HAP-1 (cell line): ENCODE measurements at regions not wholly inside any gene's neighbourhood (a gene's known extent, or its start where the extent isn't known, plus 50 kb on each side); places are given as distances from the start of the nearest gene placed in this dataset.

Experiments
- DNase-seq, 2 experiments: peaks; one replicate each; pipeline ENCODE4 v3.0.0-alpha.2; 2016 to 2020; ENCODE audit warnings: low spot score in 2 of 2
- H3K27me3 ChIP-seq: fragments of 250-450 bp; sonication (Bioruptor Pico); 2 replicates; pipeline ENCODE4 v1.5.1; 2020; ENCODE audit warnings: low read depth, mild to moderate bottlenecking, moderate library complexity
- H3K36me3 ChIP-seq: fragments of 250-450 bp; sonication (Bioruptor Pico); replicated peaks from 2 replicates; pipeline ENCODE4 v1.5.1; 2020; ENCODE audit warnings: mild to moderate bottlenecking
- H3K4me1 ChIP-seq: fragments of 250-450 bp; sonication (Bioruptor Pico); 2 replicates; pipeline ENCODE4 v1.5.1; 2020; ENCODE audit warnings: mild to moderate bottlenecking
- H3K4me3 ChIP-seq: fragments of 250-450 bp; sonication (Bioruptor Pico); 2 replicates; pipeline ENCODE4 v1.5.1; 2020; ENCODE audit warnings: mild to moderate bottlenecking, moderate library complexity
- H3K9me3 ChIP-seq: fragments of 250-450 bp; sonication (Bioruptor Pico); 2 replicates; pipeline ENCODE4 v1.5.1; 2020; ENCODE audit warnings: mild to moderate bottlenecking, moderate library complexity
- in situ Hi-C: fragments of 300-500 bp; cut with MboI; formaldehyde crosslinking; loops from 3 replicates; pipeline ENCODE4 v1.14.3; 2020; ENCODE audit warnings: low sequenced_read_pairs, inconsistent platforms, mixed read lengths

DNA sequence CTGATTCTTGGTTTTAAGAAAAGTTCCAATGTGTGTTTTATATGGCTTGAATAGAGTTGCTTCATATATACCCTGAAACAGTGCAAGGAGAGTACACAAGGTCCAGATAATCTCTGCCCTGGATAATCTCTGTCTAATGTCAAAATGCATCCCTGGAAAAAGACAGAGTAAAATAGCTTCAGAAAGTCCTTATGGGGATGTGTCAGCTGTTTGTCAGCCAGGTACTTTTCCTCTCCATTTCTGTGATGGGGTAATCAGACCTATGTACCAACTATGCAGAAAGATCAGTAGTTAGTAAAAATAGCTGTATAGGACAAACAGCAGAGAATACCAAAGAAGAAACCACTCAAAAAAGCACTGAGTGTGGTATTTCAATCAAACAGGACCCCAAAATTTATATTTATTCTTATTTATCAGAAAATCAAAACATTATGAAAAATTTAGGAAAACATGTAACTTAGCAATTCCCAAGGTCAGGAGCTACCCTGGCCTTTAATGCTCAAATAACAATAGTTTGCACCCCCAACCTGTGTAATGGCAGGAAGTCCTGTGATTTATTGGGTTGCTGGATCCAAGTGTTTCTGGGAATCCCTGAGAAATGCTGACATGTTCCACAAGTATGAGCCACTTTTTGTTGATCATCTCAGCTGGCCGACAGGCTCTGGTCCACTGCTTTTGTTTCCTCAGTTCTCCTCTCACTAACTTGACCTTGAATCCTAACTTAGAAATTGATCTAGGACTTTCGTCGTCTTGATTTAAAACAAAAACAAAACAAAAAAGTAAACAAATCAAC is 69.6 kb downstream of the MDH1 start:
- no peak for DNase-seq
- no peaks in the 10 kb centered on the region for H3K27me3 ChIP-seq
- H3K9me3 ChIP-seq, result no peaks in the 10 kb centered on the region
- H3K36me3 ChIP-seq, result no peaks in the 10 kb centered on the region
- no peak overlapping the region for H3K4me3 ChIP-seq
- no peaks in the 10 kb centered on the region for H3K4me1 ChIP-seq
- in situ Hi-C loops, result no loop called here

DNA sequence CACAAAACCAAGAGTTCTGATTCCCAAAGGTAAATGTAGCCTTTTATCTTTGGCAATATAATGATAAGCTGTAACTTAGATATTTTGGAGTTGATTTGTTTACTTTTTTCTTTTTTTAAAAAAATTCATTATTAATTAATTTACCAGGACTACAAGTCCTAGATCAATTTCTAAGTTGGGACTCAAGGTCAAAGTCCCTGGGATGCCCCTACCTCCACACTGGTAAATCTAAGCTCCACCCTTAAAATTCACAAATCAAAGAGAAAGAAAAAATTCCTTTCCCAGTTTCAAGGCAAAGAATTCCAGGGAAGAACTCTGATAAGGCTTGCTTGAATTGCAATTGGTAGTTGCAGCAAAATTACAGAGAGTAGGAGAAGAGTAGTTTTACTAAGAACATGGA is 71.3 kb downstream of the MDH1 start:
- Histone ChIP-seq H3K4me3 (no peak overlapping the region), H3K27me3 (no peaks in the 10 kb centered on the region), H3K9me3 (no peaks in the 10 kb centered on the region), H3K4me1 (no peaks in the 10 kb centered on the region), H3K36me3 (no peaks in the 10 kb centered on the region)
- in situ Hi-C loops, result no loop called here
- no peak for DNase-seq

DNA sequence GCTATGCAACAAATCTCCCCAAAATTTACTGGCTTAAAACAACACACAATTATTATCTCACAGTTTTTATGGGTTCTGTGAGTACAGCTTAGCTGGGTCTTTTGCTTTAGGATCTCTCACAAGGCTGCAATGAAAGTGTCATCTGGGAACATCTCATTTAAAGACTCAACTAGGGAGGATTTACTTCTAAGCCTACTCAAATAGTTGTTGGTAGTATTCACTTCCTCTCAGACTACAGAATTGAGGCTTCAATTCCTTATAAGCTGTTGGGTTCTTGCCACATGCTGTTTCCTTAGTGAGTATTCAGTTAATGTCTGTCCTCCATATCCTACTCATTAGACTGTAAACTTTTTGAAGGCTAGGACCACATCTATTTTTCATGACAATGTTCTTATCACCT is 72.3 kb downstream of the MDH1 start:
- H3K4me3 ChIP-seq, result no peak overlapping the region
- in situ Hi-C loops, result no loop called here
- H3K27me3 ChIP-seq, result no peaks in the 10 kb centered on the region
- H3K36me3 ChIP-seq, result no peaks in the 10 kb centered on the region
- no peaks in the 10 kb centered on the region for H3K9me3 ChIP-seq
- DNase-seq, result no peak
- H3K4me1 ChIP-seq, result no peaks in the 10 kb centered on the region

DNA sequence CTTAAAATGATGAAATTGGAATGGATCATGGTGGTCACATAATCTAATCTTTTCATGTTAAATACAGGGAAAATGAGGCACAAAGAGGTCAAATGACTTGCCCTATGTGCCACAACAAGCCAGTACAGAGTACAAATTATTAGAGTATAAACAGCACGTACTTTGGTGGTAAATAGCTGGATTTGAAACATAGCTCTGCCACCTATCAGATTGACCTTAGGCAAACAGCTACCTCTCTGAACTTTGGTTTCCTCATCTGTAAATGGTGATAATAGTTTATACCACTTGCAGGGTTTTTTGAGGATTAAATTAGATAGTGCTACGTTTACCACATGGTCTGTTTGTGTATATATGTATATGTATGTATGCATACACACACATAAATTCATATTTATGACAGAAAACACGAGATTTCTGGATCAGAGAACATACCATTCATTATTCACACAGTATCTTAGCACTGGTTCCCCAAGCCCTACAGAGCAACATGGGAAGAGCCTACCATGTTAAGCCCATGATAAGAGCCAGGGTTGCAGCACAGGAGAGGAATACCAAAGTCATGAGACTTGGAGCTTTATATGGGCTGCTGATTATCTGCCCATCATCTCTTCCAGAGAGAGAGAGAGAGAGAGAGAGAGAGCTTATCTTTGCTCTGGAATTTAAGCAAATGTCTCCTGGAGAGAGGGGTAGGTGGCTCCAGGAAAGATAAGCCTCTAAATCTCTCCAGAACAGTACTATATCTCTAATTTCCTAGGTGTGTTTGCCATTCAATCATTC is 73.5 kb downstream of the MDH1 start:
- no peaks in the 10 kb centered on the region for H3K27me3 ChIP-seq
- DNase-seq, result no peak
- peaks cover under 1% of the 10 kb centered on the region for H3K4me1 ChIP-seq
- H3K9me3 ChIP-seq, result no peaks in the 10 kb centered on the region
- in situ Hi-C loops, result no loop called here
- H3K36me3 ChIP-seq, result no peaks in the 10 kb centered on the region
- no peak overlapping the region for H3K4me3 ChIP-seq

DNA sequence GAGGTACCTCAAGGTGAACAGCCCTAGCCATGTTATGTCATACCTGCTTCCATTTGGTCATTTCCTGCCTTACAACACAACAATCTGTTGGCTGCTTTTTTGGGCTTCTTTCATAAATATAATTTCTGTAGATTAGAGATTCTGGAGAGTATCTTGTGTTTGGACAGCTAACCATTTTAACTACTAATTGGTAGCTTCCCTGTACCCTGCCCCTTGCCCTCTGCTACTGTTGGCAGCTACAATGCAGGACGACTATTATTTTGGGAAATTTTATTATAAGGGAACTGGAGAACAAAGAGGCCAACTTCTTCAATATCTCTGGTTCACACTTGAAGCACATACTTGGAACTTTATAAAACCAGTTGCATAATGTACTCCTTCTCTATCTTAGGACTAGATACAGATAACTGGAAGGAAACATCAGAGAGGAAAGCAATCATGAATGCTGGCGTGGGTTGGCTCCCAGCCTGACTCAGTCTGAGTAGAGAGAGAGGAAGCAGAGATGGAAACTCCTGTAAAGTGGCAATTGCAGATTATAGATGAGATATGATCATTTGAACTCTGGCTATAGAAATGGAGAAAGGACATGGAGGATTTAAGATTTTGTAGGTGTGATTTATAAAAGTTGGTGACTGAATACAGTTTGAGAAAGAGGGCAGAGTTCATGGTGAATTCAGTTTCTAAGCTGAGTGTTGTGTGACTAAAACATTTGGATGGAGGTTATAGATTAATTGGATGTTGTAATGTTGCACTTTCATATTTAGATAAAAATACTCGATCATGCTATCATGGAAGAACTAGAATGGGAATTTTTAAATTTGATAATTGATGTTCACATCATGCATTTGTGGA is 74.5 kb downstream of the MDH1 start:
- Histone ChIP-seq H3K36me3 (no peaks in the 10 kb centered on the region), H3K4me1 (peaks cover 11% of the 10 kb centered on the region), H3K27me3 (no peaks in the 10 kb centered on the region), H3K4me3 (no peak overlapping the region), H3K9me3 (no peaks in the 10 kb centered on the region)
- in situ Hi-C loops, result no loop called here
- DNase-seq, result no peak

DNA sequence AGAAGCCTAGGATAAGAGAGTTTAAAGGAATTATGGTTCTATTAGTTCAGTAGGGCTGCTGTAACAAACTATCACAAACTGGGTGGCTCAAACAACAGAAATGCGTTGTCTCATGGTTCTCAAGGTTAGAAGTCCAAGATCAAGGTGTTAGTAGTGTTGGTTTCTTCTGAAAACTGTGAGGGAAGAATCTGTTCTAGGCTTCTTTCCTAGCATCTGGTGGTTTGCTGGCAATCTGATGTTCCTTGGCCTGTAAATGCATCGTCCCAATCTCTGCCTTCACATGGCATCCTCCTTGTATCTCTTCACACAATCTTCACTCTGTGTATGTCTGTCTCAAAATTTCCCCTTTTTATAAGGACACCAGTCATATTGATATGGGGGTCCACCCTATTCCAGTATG is 76.3 kb downstream of the MDH1 start:
- in situ Hi-C loops, result no loop called here

DNA sequence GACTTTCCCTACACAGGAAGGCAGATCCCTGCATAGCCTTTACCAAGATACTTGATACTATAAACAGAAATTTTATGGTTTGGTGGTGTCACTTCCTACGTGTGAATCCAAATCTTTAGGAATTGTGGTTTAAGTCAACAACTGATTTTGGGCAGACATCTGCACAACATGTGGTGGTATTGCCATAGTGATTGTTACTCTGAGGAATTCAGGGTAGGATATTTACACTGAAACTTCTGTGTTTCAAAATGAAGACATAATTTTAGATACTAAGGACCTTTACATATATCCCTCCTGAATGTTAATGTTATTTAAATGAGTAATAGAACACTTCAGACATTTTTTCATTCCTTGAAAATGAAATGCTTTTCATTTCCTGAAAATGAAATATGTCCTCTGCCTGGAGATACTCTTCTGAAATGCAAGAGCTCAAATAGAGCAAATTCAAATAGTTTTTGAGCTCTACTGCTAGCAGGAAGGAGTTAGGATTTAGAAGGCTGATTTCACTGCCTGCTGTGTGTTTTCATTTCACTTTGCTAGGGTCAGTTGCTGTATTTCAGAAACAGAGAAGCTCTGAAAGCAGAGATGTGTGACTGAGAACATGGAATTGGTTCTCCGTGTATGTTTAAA is 77.2 kb downstream of the MDH1 start:
- Histone ChIP-seq H3K4me1 (peaks cover 19% of the 10 kb centered on the region), H3K36me3 (no peaks in the 10 kb centered on the region), H3K27me3 (no peaks in the 10 kb centered on the region), H3K9me3 (no peaks in the 10 kb centered on the region), H3K4me3 (no peak overlapping the region)
- in situ Hi-C loops, result no loop called here
- DNase-seq, result no peak

More for the DNA sequence above, 76.3 kb downstream of the MDH1 start:
- H3K36me3 ChIP-seq, result no peaks in the 10 kb centered on the region
- no peak for DNase-seq
- peaks cover 19% of the 10 kb centered on the region for H3K4me1 ChIP-seq
- no peaks in the 10 kb centered on the region for H3K27me3 ChIP-seq
- H3K9me3 ChIP-seq, result no peaks in the 10 kb centered on the region
- H3K4me3 ChIP-seq, result no peak overlapping the region

DNA sequence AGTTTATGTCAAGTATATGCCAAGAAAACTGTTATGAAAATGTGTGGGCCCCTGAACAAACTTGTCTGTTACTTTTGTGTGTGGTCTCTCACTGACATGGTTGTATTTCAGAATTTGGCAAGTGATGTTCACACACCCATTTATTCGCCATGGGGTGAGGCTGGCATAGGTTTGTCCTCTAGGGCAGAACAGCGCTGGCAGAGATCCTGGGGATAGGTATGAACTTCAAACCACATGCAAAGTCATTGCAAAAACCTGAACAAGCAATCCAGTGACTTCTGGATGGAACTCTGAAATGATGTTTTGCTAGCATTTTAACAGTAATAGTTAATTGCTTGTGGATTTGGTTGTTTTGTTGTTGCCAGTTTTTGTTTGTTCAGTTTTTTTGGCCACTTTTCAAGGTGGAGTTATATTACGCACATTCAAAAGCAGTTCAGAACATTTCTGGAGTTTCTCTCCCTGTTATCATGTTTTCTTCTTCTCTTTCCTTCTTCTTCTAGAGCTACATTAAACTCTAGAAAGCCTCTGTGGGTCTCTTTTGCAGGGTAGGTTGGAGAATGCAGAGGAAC is 78.5 kb downstream of the MDH1 start:
- H3K4me1 ChIP-seq, result peaks cover 19% of the 10 kb centered on the region
- in situ Hi-C loops, result no loop called here
- H3K9me3 ChIP-seq, result no peaks in the 10 kb centered on the region
- no peaks in the 10 kb centered on the region for H3K36me3 ChIP-seq
- H3K27me3 ChIP-seq, result no peaks in the 10 kb centered on the region
- no peak for DNase-seq
- H3K4me3 ChIP-seq, result no peak overlapping the region

DNA sequence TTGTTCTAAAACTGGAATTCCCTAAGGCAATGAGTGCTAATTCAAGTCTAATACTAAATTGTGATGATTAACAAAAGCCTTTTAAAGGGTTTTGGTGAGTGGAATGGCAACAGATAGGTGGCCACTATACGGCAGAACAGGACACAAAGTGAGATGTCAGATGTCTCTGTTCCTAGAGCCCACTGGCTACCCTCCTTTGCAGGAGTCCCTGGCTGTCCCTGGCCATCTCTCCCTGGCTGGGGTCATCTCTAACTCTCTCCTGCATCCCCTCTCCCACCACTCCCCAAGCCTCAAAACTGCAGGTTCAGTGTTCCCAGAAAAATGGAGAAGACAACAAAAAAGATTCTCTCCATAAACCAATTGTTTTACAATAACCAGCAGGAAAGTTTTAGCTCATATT is 79.2 kb downstream of the MDH1 start:
- peak; percentile 40 to 58 for DNase-seq
- in situ Hi-C loops, result no loop called here

DNA sequence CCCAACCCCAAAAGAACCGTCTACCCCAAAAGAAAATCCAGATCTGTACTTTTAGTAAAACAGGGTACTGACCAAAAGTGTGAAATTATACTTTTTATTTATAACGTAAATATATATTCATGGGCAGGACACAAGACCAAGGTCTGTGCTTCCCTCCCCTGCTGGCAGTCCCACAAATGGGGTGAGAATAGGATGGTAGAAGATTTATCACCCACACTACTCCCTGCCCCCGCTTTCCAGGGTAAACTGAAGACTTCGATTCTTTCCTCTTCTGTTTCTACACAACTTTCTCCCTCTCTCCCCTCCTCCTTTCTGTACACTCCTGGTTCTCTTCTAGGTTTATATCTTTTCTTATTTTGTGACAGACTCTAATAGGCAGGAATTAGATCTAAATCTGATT is 79.7 kb downstream of the MDH1 start:
- in situ Hi-C loops, result no loop called here
- Histone ChIP-seq H3K4me1 (peaks cover 19% of the 10 kb centered on the region), H3K36me3 (no peaks in the 10 kb centered on the region), H3K9me3 (no peaks in the 10 kb centered on the region), H3K27me3 (no peaks in the 10 kb centered on the region), H3K4me3 (no peak overlapping the region; the same call in 1 of the 2 replicates)
- peak; percentile 5 to 54 for DNase-seq

More for the DNA sequence above, 79.2 kb downstream of the MDH1 start:
- Histone ChIP-seq H3K9me3 (no peaks in the 10 kb centered on the region), H3K27me3 (no peaks in the 10 kb centered on the region), H3K4me1 (peaks cover 19% of the 10 kb centered on the region), H3K36me3 (no peaks in the 10 kb centered on the region), H3K4me3 (no peak overlapping the region)

DNA sequence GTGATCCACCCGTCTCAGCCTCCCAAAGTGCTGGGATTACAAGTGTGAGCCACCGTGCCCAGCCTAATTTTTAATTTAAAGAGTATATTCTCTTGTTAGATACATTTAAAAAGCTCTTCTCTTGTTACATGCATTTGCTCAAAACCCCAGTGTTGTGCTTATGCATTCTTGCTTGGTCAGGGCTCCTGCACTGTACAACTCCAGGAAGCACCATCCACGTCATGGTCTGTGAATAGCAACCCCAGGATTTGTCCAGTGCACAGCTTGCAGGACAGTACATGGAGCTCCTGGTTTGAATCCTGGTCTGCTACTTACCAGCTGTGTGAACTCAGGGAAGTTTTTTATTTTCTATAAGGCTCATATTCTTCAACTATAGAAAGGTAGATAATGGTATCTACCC is 80.8 kb downstream of the MDH1 start:
- peaks cover 19% of the 10 kb centered on the region for H3K4me1 ChIP-seq
- no peak for DNase-seq
- H3K36me3 ChIP-seq, result no peaks in the 10 kb centered on the region
- no peaks in the 10 kb centered on the region for H3K27me3 ChIP-seq
- H3K9me3 ChIP-seq, result no peaks in the 10 kb centered on the region
- in situ Hi-C loops, result no loop called here
- no peak overlapping the region for H3K4me3 ChIP-seq

DNA sequence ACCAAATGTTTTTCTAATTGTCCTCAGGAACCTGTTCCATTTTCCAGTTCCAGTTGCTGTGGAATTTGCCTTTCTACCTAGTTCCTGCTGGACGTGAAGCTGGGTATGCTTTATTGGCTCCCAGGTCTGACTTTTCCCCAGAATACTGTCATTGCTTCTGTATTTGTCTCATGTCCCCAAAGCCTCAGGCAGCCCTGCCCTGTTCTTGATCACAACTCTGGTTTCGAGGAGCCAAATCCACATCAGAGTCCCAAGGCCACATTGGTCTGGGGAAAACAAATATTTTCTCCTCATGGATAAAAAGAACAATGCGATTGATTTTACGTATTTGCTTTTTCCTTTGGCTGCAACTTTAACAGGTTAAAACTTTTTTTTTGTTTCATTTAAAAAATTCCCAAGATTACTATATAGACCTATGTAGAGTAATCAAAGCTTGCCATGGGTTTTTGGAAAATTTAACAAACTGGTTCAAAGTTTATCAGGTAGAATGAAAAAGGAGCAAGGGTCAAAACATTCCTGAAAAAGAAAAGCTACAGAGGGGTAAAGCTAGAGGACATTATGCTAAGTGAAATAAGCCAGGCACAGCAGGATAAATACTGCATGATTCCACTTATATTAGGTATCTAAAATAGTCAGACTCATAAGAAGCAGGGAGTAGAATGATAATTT is 85.2 kb downstream of the MDH1 start:
- in situ Hi-C loops, result no loop called here
- H3K36me3 ChIP-seq, result no peaks in the 10 kb centered on the region
- no peak overlapping the region for H3K4me3 ChIP-seq
- H3K9me3 ChIP-seq, result no peaks in the 10 kb centered on the region
- no peaks in the 10 kb centered on the region for H3K27me3 ChIP-seq
- peaks cover 1% of the 10 kb centered on the region for H3K4me1 ChIP-seq
- no peak for DNase-seq

DNA sequence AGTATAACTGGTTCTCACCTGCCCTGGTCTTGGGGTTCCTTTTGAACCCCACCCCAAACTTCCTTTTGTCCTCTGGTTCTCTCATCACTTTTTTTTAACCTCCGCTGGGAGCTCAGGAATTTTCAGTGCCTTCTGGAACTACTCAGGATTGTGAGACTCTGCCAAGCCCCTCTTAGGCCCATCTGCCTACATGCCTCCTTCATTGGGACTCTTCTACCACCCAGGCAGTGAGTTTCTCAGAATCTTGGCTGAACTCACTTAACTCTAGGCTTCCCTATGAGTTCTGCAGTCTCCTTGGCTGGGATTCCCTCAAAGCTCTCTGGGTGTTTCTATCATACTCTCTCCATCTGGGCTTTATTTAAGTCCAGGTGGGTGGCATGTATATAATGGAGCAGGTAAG is 86.3 kb downstream of the MDH1 start:
- DNase-seq, result no peak
- Histone ChIP-seq H3K9me3 (no peaks in the 10 kb centered on the region), H3K4me3 (no peak overlapping the region), H3K36me3 (no peaks in the 10 kb centered on the region), H3K4me1 (no peaks in the 10 kb centered on the region), H3K27me3 (no peaks in the 10 kb centered on the region)
- in situ Hi-C loops, result no loop called here
